BJ (cell line): ENCODE measurements at regions not wholly inside any gene's neighbourhood (a gene's known extent, or its start where the extent isn't known, plus 50 kb on each side); places are given as distances from the start of the nearest gene placed in this dataset.

ENCODE experiments used
- CTCF ChIA-PET: fragments of 350-600 bp; formaldehyde crosslinking; extraction: SDS; loops from one replicate; lab custom pipeline; 2021; ENCODE audit warnings: antibody characterized with exemption, inconsistent platforms; lab: Yijun Ruan, JAX
- POLR2A ChIA-PET: fragments of 300-600 bp; sonication (Branson Sonifier 250); formaldehyde crosslinking; extraction: SDS; loops from one replicate; lab custom pipeline; 2021; ENCODE audit warnings: antibody characterized with exemption; lab: Charles Lee
- DNase-seq: peaks from one replicate; pipeline ENCODE4 v3.0.0-alpha.2; 2011; ENCODE audit warnings: low read depth
- H3K27me3 ChIP-seq: 2 replicates; pipeline ENCODE4 v1.6.0; 2011; ENCODE audit warnings: low read length; ENCODE audit not compliant: control insufficient read depth, insufficient read depth
- H3K36me3 ChIP-seq: 2 replicates; pipeline ENCODE4 v1.5.1; 2011; ENCODE audit warnings: low read length; ENCODE audit not compliant: control insufficient read depth, insufficient read depth
- H3K4me3 ChIP-seq: 2 replicates; pipeline ENCODE4 v1.5.1; 2011; ENCODE audit warnings: low read depth, mild to moderate bottlenecking, control low read depth, low read length
- TF ChIP-seq, protein P1 (sequence below): IDR thresholded peaks from 2 replicates; pipeline ENCODE4 v1.5.1; 2011; ENCODE audit warnings: low read depth, mild to moderate bottlenecking, control low read depth, inconsistent platforms, low read length, moderate library complexity; ENCODE audit not compliant: insufficient read depth

DNA sequence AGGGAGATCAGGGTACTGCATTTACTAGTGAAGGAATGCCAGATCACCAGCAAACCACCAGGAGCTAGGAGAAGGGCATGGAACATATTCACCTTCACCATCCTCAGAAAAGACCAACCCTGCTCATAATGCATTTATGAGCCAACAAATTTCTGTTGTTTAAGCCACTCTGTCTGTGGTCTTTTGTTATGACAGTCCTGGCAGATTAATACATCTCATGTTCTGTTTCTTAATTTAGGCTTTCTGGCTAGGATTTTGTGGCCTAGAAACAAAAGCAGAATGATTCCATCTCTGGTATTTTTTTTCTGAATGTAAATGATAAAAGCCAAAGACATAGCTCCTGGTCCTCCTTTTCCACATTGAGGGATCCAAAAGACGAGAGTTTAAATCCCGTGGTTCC lies 797.9 kb downstream of the TYW1 start:
- no peak for DNase-seq
- no peaks in the 10 kb centered on the region for H3K27me3 ChIP-seq
- ChIA-PET CTCF (no interaction called here), POLR2A (no interaction called here)
- TF ChIP-seq, protein P1, sequence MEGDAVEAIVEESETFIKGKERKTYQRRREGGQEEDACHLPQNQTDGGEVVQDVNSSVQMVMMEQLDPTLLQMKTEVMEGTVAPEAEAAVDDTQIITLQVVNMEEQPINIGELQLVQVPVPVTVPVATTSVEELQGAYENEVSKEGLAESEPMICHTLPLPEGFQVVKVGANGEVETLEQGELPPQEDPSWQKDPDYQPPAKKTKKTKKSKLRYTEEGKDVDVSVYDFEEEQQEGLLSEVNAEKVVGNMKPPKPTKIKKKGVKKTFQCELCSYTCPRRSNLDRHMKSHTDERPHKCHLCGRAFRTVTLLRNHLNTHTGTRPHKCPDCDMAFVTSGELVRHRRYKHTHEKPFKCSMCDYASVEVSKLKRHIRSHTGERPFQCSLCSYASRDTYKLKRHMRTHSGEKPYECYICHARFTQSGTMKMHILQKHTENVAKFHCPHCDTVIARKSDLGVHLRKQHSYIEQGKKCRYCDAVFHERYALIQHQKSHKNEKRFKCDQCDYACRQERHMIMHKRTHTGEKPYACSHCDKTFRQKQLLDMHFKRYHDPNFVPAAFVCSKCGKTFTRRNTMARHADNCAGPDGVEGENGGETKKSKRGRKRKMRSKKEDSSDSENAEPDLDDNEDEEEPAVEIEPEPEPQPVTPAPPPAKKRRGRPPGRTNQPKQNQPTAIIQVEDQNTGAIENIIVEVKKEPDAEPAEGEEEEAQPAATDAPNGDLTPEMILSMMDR = no peak
- H3K36me3 ChIP-seq = no peaks in the 10 kb centered on the region
- H3K4me3 ChIP-seq = no peak overlapping the region

DNA sequence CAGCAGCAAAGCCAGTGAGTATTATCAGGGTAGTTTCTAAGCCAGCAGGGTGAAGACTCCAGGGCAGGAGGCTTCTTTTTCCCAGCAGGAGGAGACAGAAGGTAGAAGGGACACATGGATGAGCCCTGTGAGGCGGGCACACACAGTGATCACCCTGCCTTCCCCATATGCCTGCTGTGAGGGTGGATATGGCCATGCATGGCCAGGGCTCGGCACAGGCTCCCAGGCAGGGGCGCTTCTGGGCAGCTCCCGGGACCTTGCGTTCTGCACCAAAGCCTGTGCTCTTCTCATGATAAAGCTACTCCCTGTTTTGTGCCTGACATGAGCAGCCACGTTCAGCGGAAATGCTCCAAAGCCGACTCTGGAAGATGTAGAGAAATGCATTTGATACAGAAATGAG lies 807.2 kb downstream of the TYW1 start:
- CTCF ChIA-PET = no interaction called here

DNA sequence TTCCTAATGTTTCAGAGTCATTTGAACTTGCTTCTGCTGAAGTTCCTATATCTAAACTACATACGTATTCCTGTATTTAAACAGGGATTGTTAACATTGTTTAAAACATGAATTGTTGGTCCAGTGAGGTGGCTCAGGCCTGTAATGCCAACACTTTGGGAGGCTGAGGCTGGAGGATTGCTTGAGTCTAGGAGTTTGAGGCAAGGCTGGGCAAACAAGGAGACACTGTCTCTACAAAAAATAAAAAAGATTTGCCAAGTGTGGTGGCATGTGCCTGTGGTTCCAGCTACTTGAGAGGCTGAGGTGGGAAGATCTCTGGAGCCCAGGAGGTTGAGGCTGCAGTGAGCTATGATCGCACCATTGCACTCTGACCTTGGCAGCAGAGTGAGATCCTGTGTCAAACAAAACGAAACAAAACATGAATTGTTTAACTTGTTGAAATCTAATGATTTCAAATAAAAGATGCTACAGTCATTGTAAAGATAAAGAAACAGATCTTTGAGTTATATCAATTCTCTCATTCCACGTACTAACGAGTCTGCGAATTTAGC lies 809.4 kb downstream of the TYW1 start:
- ChIA-PET POLR2A (no interaction called here), CTCF (no interaction called here)

More for the DNA sequence above, 807.2 kb downstream of the TYW1 start:
- no peak overlapping the region for H3K4me3 ChIP-seq
- TF ChIP-seq, protein P1 = no peak
- no peak for DNase-seq
- no peaks in the 10 kb centered on the region for H3K27me3 ChIP-seq
- POLR2A ChIA-PET = no interaction called here
- no peaks in the 10 kb centered on the region for H3K36me3 ChIP-seq

DNA sequence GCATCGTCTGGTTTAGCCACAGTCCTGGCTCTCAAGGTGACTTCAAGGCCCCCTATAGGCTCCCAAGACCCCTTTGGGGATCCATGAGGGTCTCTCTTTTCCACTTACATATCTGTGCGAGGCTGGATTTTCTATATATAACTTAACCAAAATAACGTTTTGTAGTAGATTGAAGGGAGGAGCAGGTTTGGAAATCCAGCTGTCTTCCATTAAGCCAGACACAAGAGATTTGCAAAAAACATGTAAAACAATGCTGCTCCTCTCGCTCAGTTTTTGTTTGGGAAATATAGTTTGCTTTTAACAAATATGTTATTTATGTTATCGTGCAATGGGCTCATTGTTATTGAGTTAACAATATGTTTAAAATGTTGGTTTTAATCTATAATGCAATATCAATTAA lies 811.2 kb downstream of the TYW1 start:
- H3K27me3 ChIP-seq = no peaks in the 10 kb centered on the region
- DNase-seq = no peak
- no peak overlapping the region for H3K4me3 ChIP-seq
- CTCF ChIA-PET = no interaction called here
- POLR2A ChIA-PET = no interaction called here
- no peaks in the 10 kb centered on the region for H3K36me3 ChIP-seq
- TF ChIP-seq, protein P1 = no peak

More for the DNA sequence above, 809.4 kb downstream of the TYW1 start:
- no peak overlapping the region for H3K4me3 ChIP-seq
- no peaks in the 10 kb centered on the region for H3K27me3 ChIP-seq
- no peak for DNase-seq
- TF ChIP-seq, protein P1 = no peak
- no peaks in the 10 kb centered on the region for H3K36me3 ChIP-seq

DNA sequence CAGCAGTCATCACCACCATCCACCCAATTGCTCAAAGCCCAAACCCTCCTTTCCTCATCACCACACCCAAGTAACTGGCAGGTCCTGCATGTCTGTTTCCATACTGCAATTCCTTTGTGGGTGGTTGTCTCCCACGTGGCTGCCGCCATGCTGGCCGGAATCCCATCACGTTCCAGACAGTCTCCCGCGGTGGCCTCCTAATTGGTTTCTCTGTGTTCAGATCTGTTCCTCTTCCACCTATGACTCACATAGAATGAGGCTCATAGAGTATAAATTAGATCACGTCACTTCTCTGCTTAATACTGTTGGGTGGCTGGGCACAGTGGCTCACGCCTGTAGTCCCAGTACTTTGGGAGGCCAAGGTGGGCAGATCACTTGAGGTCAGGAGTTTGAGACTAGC lies 813.0 kb downstream of the TYW1 start:
- CTCF ChIA-PET = no interaction called here
- H3K36me3 ChIP-seq = no peaks in the 10 kb centered on the region
- POLR2A ChIA-PET = no interaction called here
- H3K4me3 ChIP-seq = no peak overlapping the region
- DNase-seq = no peak
- H3K27me3 ChIP-seq = no peaks in the 10 kb centered on the region
- TF ChIP-seq, protein P1 = no peak
